ENCODE measurements at regions not wholly inside any gene's neighbourhood (a gene's known extent, or its start where the extent isn't known, plus 50 kb on each side); places are given as distances from the start of the nearest gene placed in this dataset.

- DNase-seq (no peak), ATAC-seq (ENCODE audit: low read depth in 2 of 2) (no peak)
- Mint-ChIP-seq H3K9me3 (peaks cover 0 to 1% (median 0%) of the 10 kb centered on the region in 7 donors), H3K4me3 (no peak overlapping the region), H3K27me3 (peaks cover 12 to 21% (median 20%) of the 10 kb centered on the region in 3 donors), H3K36me3 (no peaks in the 10 kb centered on the region), H3K27ac (no peak overlapping the region), H3K4me1 (peaks cover 10 to 16% (median 10%) of the 10 kb centered on the region in 3 donors)
These were observed 372.6 kb downstream of the QKI start for GRCh38 chr6:163786995-163787671.

- no peak for DNase-seq
- H3K27me3 Mint-ChIP-seq, result peaks cover 0 to 11% (median 5%) of the 10 kb centered on the region in 3 donors
- H3K9me3 Mint-ChIP-seq, result peaks cover 0 to 1% (median 0%) of the 10 kb centered on the region in 7 donors
- H3K27ac Mint-ChIP-seq, result peak overlapping the region in 3 of 6 donors; percentile 17 to 72 (median 70)
- H3K4me1 Mint-ChIP-seq, result peaks cover 10 to 18% (median 12%) of the 10 kb centered on the region in 3 donors
- no peaks in the 10 kb centered on the region for H3K36me3 Mint-ChIP-seq
- peak; percentile 52 to 58 for ATAC-seq (ENCODE audit: low read depth in 2 of 2)
- peak overlapping the region in 7 of 8 donors; percentile 10 to 81 (median 37) for H3K4me3 Mint-ChIP-seq
These were observed 368.0 kb downstream of the QKI start for GRCh38 chr6:163782436-163783003.

GRCh38 chr6:163780994-163781393 lies 366.5 kb downstream of the QKI start:
- no peak overlapping the region for H3K4me3 Mint-ChIP-seq
- peaks cover 0 to 8% (median 5%) of the 10 kb centered on the region in 3 donors for H3K27me3 Mint-ChIP-seq
- H3K9me3 Mint-ChIP-seq, result peaks cover 0 to 1% (median 0%) of the 10 kb centered on the region in 7 donors
- no peak overlapping the region for H3K27ac Mint-ChIP-seq
- DNase-seq (no peak), ATAC-seq (ENCODE audit: low read depth in 2 of 2) (no peak)
- H3K4me1 Mint-ChIP-seq, result peaks cover 10 to 18% (median 12%) of the 10 kb centered on the region in 3 donors
- H3K36me3 Mint-ChIP-seq, result no peaks in the 10 kb centered on the region

- peak overlapping the region in 1 of 6 donors; percentile 18 for H3K27ac Mint-ChIP-seq
- no peak overlapping the region for H3K4me3 Mint-ChIP-seq
- peaks cover 0 to 5% (median 5%) of the 10 kb centered on the region in 3 donors for H3K27me3 Mint-ChIP-seq
- H3K36me3 Mint-ChIP-seq, result no peaks in the 10 kb centered on the region
- peaks cover 12 to 18% (median 13%) of the 10 kb centered on the region in 3 donors for H3K4me1 Mint-ChIP-seq
- no peak for DNase-seq
- ATAC-seq (ENCODE audit: low read depth in 2 of 2), result no peak
- peaks cover 0 to 1% (median 0%) of the 10 kb centered on the region in 7 donors for H3K9me3 Mint-ChIP-seq
These were observed 365.3 kb downstream of the QKI start for GRCh38 chr6:163779727-163780284.

- no peaks in the 10 kb centered on the region for H3K9me3 Mint-ChIP-seq
- peaks cover 7 to 8% (median 8%) of the 10 kb centered on the region in 3 donors for H3K4me1 Mint-ChIP-seq
- H3K27me3 Mint-ChIP-seq, result peaks cover 0 to 8% (median 3%) of the 10 kb centered on the region in 3 donors
- H3K36me3 Mint-ChIP-seq, result no peaks in the 10 kb centered on the region
- H3K27ac Mint-ChIP-seq, result no peak overlapping the region
- no peak overlapping the region for H3K4me3 Mint-ChIP-seq
- no peak for DNase-seq
- ATAC-seq (ENCODE audit: low read depth in 2 of 2), result no peak
These were observed 363.2 kb downstream of the QKI start for GRCh38 chr6:163777716-163778115.

- Mint-ChIP-seq H3K36me3 (no peaks in the 10 kb centered on the region), H3K27me3 (peaks cover 0 to 4% (median 0%) of the 10 kb centered on the region in 3 donors), H3K27ac (no peak overlapping the region), H3K4me3 (no peak overlapping the region), H3K9me3 (no peaks in the 10 kb centered on the region), H3K4me1 (peaks cover 1 to 3% (median 2%) of the 10 kb centered on the region in 3 donors)
- no peak for ATAC-seq (ENCODE audit: low read depth in 2 of 2)
- DNase-seq, result no peak
These were observed 362.6 kb downstream of the QKI start for GRCh38 chr6:163776906-163777686.

GRCh38 chr6:163776196-163776905 lies 361.8 kb downstream of the QKI start:
- Mint-ChIP-seq H3K4me3 (no peak overlapping the region), H3K4me1 (peaks cover 0 to 3% (median 0%) of the 10 kb centered on the region in 3 donors), H3K27me3 (peaks cover 0 to 4% (median 0%) of the 10 kb centered on the region in 3 donors), H3K9me3 (no peaks in the 10 kb centered on the region), H3K27ac (no peak overlapping the region), H3K36me3 (no peaks in the 10 kb centered on the region)
- ATAC-seq (ENCODE audit: low read depth in 2 of 2) (no peak), DNase-seq (no peak)

GRCh38 chr6:163775313-163775712 lies 360.8 kb downstream of the QKI start:
- no peaks in the 10 kb centered on the region for H3K9me3 Mint-ChIP-seq
- no peaks in the 10 kb centered on the region for H3K36me3 Mint-ChIP-seq
- no peak for DNase-seq
- no peak overlapping the region for H3K27ac Mint-ChIP-seq
- H3K4me3 Mint-ChIP-seq, result no peak overlapping the region
- ATAC-seq (ENCODE audit: low read depth in 2 of 2), result no peak
- H3K27me3 Mint-ChIP-seq, result peaks cover 0 to 4% (median 0%) of the 10 kb centered on the region in 3 donors
- H3K4me1 Mint-ChIP-seq, result peaks cover 0 to 3% (median 0%) of the 10 kb centered on the region in 3 donors

- peaks cover 0 to 4% (median 0%) of the 10 kb centered on the region in 3 donors for H3K27me3 Mint-ChIP-seq
- peaks cover 0 to 3% (median 0%) of the 10 kb centered on the region in 3 donors for H3K4me1 Mint-ChIP-seq
- no peak overlapping the region for H3K4me3 Mint-ChIP-seq
- no peak overlapping the region for H3K27ac Mint-ChIP-seq
- no peak for ATAC-seq (ENCODE audit: low read depth in 2 of 2)
- no peaks in the 10 kb centered on the region for H3K36me3 Mint-ChIP-seq
- H3K9me3 Mint-ChIP-seq, result no peaks in the 10 kb centered on the region
- DNase-seq, result no peak
These were observed 360.0 kb downstream of the QKI start for GRCh38 chr6:163774485-163774884.

GRCh38 chr6:163773646-163774045 lies 359.1 kb downstream of the QKI start:
- Mint-ChIP-seq H3K36me3 (no peaks in the 10 kb centered on the region), H3K27ac (no peak overlapping the region), H3K4me3 (no peak overlapping the region), H3K9me3 (peaks cover 0 to 4% (median 0%) of the 10 kb centered on the region in 7 donors), H3K4me1 (peaks cover 0 to 3% (median 0%) of the 10 kb centered on the region in 3 donors), H3K27me3 (peaks cover 4 to 5% (median 4%) of the 10 kb centered on the region in 3 donors)
- ATAC-seq (ENCODE audit: low read depth in 2 of 2) (no peak), DNase-seq (no peak)

- no peak overlapping the region for H3K4me3 Mint-ChIP-seq
- H3K27ac Mint-ChIP-seq, result no peak overlapping the region
- H3K36me3 Mint-ChIP-seq, result no peaks in the 10 kb centered on the region
- peaks cover 0 to 5% (median 0%) of the 10 kb centered on the region in 7 donors for H3K9me3 Mint-ChIP-seq
- ATAC-seq (ENCODE audit: low read depth in 2 of 2), result no peak
- peaks cover 7 to 15% (median 11%) of the 10 kb centered on the region in 3 donors for H3K27me3 Mint-ChIP-seq
- no peak for DNase-seq
- peaks cover 0 to 3% (median 0%) of the 10 kb centered on the region in 3 donors for H3K4me1 Mint-ChIP-seq
These were observed 358.2 kb downstream of the QKI start for GRCh38 chr6:163772701-163773100.

GRCh38 chr6:163771180-163771579 lies 356.7 kb downstream of the QKI start:
- no peak overlapping the region for H3K27ac Mint-ChIP-seq
- ATAC-seq (ENCODE audit: low read depth in 2 of 2), result no peak
- H3K4me1 Mint-ChIP-seq, result peaks cover 0 to 3% (median 0%) of the 10 kb centered on the region in 3 donors
- H3K27me3 Mint-ChIP-seq, result peaks cover 7 to 19% (median 15%) of the 10 kb centered on the region in 3 donors
- DNase-seq, result no peak
- peaks cover 0 to 5% (median 0%) of the 10 kb centered on the region in 7 donors for H3K9me3 Mint-ChIP-seq
- no peaks in the 10 kb centered on the region for H3K36me3 Mint-ChIP-seq
- H3K4me3 Mint-ChIP-seq, result no peak overlapping the region
